ENCODE measurements at regions not wholly inside any gene's neighbourhood (a gene's known extent, or its start where the extent isn't known, plus 50 kb on each side); places are given as distances from the start of the nearest gene placed in this dataset.

- intact Hi-C loops (cut with micrococcal nuclease) = no loop called here
- RAD21 ChIA-PET (ENCODE audit: low non-redundant PET in 1 of 2, low total read pairs in 2 of 2, uncharacterized antibody in 2 of 2, unreplicated experiment in 2 of 2) = no interaction called here
- H2AFZ ChIP-seq (ENCODE audit: low read depth, low read length, poor library complexity, severe bottlenecking) = no peak overlapping the region
- H3K36me3 ChIP-seq (ENCODE audit: control insufficient read depth in 1 of 2, insufficient read depth in 2 of 2, low read length in 2 of 2) = no peaks in the 10 kb centered on the region
- H3K79me2 ChIP-seq (ENCODE audit: insufficient read depth, low read length) = no peaks in the 10 kb centered on the region
- H3K27ac ChIP-seq (ENCODE audit: low read depth, low read length) = no peak overlapping the region
- H3K4me3 ChIP-seq (replicated peaks in 1 of 2; ENCODE audit: low read depth in 1 of 2, low read length in 2 of 2) = no peak overlapping the region
- no peaks in the 10 kb centered on the region for H3K9me2 ChIP-seq (ENCODE audit: insufficient read depth)
- DNase-seq (ENCODE audit: low read depth, low spot score) = no peak
- no peaks in the 10 kb centered on the region for H3K9me3 ChIP-seq (ENCODE audit: control insufficient read depth in 1 of 2, insufficient read depth in 1 of 2, low read depth in 1 of 2, low read length in 2 of 2)
- H4K20me1 ChIP-seq (ENCODE audit: insufficient read depth) = no peaks in the 10 kb centered on the region
- no peak for ATAC-seq
- H3K9ac ChIP-seq (ENCODE audit: low read length) = no peak overlapping the region
- POLR2A ChIA-PET = no interaction called here
- TF ChIP-seq REST (IDR thresholded peaks at IDR 0.05; ENCODE audit: low read depth) (no peak), ZBTB33 (IDR thresholded peaks at IDR 0.05; ENCODE audit: extremely low read depth, insufficient replicate concordance, low read length) (no peak), ZNF274 (IDR thresholded peaks at IDR 0.05; ENCODE audit: low read depth, low read length) (no peak), POLR2AphosphoS5 (IDR thresholded peaks at IDR 0.05; ENCODE audit: low read depth, low read length) (no peak), CBX3 (IDR thresholded peaks at IDR 0.05; ENCODE audit: low read depth) (no peak), EZH2 (IDR thresholded peaks at IDR 0.05) (no peak), CEBPB (IDR thresholded peaks at IDR 0.05; ENCODE audit: low read depth) (no peak), EGR1 (IDR thresholded peaks at IDR 0.05; ENCODE audit: low read depth) (no peak), ZFX (IDR thresholded peaks at IDR 0.05) (no peak), ELF1 (IDR thresholded peaks at IDR 0.05; ENCODE audit: borderline replicate concordance, low read depth) (no peak), TCF7L2 (IDR thresholded peaks at IDR 0.05; ENCODE audit: borderline replicate concordance, extremely low read depth, insufficient read depth, insufficient read length) (no peak), RAD21 (IDR thresholded peaks at IDR 0.05; ENCODE audit: low read depth) (no peak), FOSL1 (IDR thresholded peaks at IDR 0.05; ENCODE audit: low read depth) (no peak), SIN3A (IDR thresholded peaks at IDR 0.05; ENCODE audit: low read depth) (no peak), EZH2phosphoT487 (IDR thresholded peaks at IDR 0.05; ENCODE audit: borderline replicate concordance) (no peak), POLR2A (IDR thresholded peaks at IDR 0.05; ENCODE audit: borderline replicate concordance, extremely low read depth, insufficient read depth, insufficient read length) (no peak), MAX (IDR thresholded peaks at IDR 0.05) (no peak), SRF (IDR thresholded peaks at IDR 0.05; ENCODE audit: low read depth) (no peak), JUND (IDR thresholded peaks at IDR 0.05) (no peak)
- H3K4me1 ChIP-seq (ENCODE audit: control insufficient read depth in 1 of 2, insufficient read depth in 2 of 2, low read length in 2 of 2) = no peaks in the 10 kb centered on the region
- BruUV-seq (replicated peaks) = no TSS peak
- no peak overlapping the region for H3K4me2 ChIP-seq (ENCODE audit: low read length)
- CTCF ChIA-PET = no interaction called here
- H3K27me3 ChIP-seq (ENCODE audit: insufficient read depth, low read length) = peaks cover 33% of the 10 kb centered on the region
Measured at GRCh38 chr1:58157256-58157655, 389.3 kb downstream of the OMA1 start.
